ENCODE measurements at regions not wholly inside any gene's neighbourhood (a gene's known extent, or its start where the extent isn't known, plus 50 kb on each side); places are given as distances from the start of the nearest gene placed in this dataset.

DNA sequence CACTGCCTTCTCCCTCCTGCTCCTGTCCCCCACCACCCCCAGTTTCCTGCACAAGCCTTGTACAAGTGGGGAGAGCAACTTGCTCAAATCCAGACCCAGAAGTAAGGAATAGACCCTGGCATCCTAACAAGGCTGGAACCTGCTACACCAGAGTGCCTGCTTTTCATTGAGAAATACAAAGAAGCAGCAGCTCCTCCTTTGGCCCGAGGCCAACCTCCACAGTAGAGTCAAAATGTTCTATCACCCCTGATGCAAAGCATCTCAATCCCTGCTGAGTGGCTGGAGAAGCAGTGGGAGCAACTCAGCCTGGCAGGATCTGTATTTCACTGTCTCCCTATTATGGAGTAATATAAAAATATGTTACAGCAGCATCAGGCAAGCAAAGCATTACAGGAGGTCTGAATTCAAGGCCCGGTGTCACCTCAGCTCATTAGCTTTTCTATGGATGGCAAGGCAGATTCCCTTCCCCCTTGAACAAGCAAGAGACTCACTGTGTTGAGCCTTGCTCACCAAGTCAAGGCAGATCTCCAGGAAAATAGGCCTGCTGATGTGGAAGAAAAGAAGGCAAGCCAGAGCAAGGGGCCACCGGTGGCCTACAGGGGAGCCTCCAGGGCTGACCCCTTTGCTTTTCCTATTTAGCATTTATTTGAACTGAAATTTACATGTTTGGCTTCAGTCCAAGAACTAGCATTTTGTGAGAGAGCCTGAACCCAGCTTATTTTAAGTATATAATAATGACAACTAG is 186.3 kb upstream of the EGLN3 start:
- TF ChIP-seq POLR2AphosphoS5 (IDR thresholded peaks at IDR 0.05; ENCODE audit: low read depth, low read length) (no peak), POLR2A (IDR thresholded peaks at IDR 0.05; ENCODE audit: low read depth, low read length) (no peak)

All from GM12892 (cell line).